Ramos (cell line): ENCODE measurements at regions not wholly inside any gene's neighbourhood (a gene's known extent, or its start where the extent isn't known, plus 50 kb on each side); places are given as distances from the start of the nearest gene placed in this dataset.
"Not testable (repeated sequence)": the region's sequence is repeated elsewhere in the genome, so short reads cannot be mapped to it uniquely, and the experiment has no call there.

Experiments
- in situ Hi-C: fragments of 300-500 bp; cut with MboI; formaldehyde crosslinking; loops from one replicate; pipeline ENCODE4 v1.14.3; 2022; ENCODE audit warnings: low sequenced_read_pairs; ENCODE audit not compliant: unreplicated experiment

GRCh38 chr13:76266561-76266960 is 619.6 kb downstream of the KCTD12 start:
- in situ Hi-C loops: no loop called here

GRCh38 chr13:76250211-76250610 is 614.1 kb downstream of the LMO7 start:
- in situ Hi-C loops: no loop called here

- in situ Hi-C loops: no loop called here
These were observed 609.8 kb downstream of the LMO7 start for GRCh38 chr13:76245920-76246319.

GRCh38 chr13:76245211-76245610 is 609.1 kb downstream of the LMO7 start:
- in situ Hi-C loops: no loop called here

- in situ Hi-C loops: not testable (repeated sequence)
These were observed 607.0 kb downstream of the LMO7 start for GRCh38 chr13:76243120-76243519.

- in situ Hi-C loops: no loop called here
These were observed 603.0 kb downstream of the LMO7 start for GRCh38 chr13:76239031-76239680.

GRCh38 chr13:76231522-76232167 is 595.5 kb downstream of the LMO7 start:
- in situ Hi-C loops: no loop called here

GRCh38 chr13:76229281-76229680 is 593.2 kb downstream of the LMO7 start:
- in situ Hi-C loops: no loop called here

- in situ Hi-C loops: no loop called here
These were observed 590.8 kb downstream of the LMO7 start for GRCh38 chr13:76226941-76227340.

GRCh38 chr13:76225815-76226489 is 589.8 kb downstream of the LMO7 start:
- in situ Hi-C loops: no loop called here

- in situ Hi-C loops: no loop called here
These were observed 587.9 kb downstream of the LMO7 start for GRCh38 chr13:76223999-76224398.

GRCh38 chr13:76223565-76223964 is 587.4 kb downstream of the LMO7 start:
- in situ Hi-C loops: no loop called here

- in situ Hi-C loops: no loop called here
These were observed 586.4 kb downstream of the LMO7 start for GRCh38 chr13:76222511-76222910.

GRCh38 chr13:76216729-76217128 is 580.6 kb downstream of the LMO7 start:
- in situ Hi-C loops: no loop called here

GRCh38 chr13:76214001-76214400 is 577.9 kb downstream of the LMO7 start:
- in situ Hi-C loops: no loop called here

GRCh38 chr13:76213423-76213904 is 577.3 kb downstream of the LMO7 start:
- in situ Hi-C loops: no loop called here

- in situ Hi-C loops: no loop called here
These were observed 574.1 kb downstream of the LMO7 start for GRCh38 chr13:76210262-76210661.

GRCh38 chr13:76198568-76199163 is 562.5 kb downstream of the LMO7 start:
- in situ Hi-C loops: no loop called here

GRCh38 chr13:76189882-76190519 is 553.9 kb downstream of the LMO7 start:
- in situ Hi-C loops: no loop called here

GRCh38 chr13:76175961-76176725 is 540.0 kb downstream of the LMO7 start:
- in situ Hi-C loops: no loop called here
